ENCODE measurements at regions not wholly inside any gene's neighbourhood (a gene's known extent, or its start where the extent isn't known, plus 50 kb on each side); places are given as distances from the start of the nearest gene placed in this dataset.

GRCh38 chr3:9301091-9301490 lies 51.6 kb upstream of the SRGAP3 start:
- H3K4me3 ChIP-seq (ENCODE audit: control insufficient read depth, low read depth, low read length), result no peak overlapping the region
- TF ChIP-seq CTCF (conservative IDR thresholded peaks at IDR 0.05; ENCODE audit: control insufficient read depth, insufficient read depth, low read depth, low read length), result no peak
- DNase-seq (ENCODE audit: low read depth), result peak; percentile 18

- H3K4me3 ChIP-seq (ENCODE audit: control insufficient read depth, low read depth, low read length), result no peak overlapping the region
- TF ChIP-seq CTCF (conservative IDR thresholded peaks at IDR 0.05; ENCODE audit: control insufficient read depth, insufficient read depth, low read depth, low read length), result no peak
- no peak for DNase-seq (ENCODE audit: low read depth)
Observed at GRCh38 chr3:9301798-9302197, 52.4 kb upstream of the SRGAP3 start.

GRCh38 chr3:9302425-9303181 lies 53.2 kb upstream of the SRGAP3 start:
- H3K4me3 ChIP-seq (ENCODE audit: control insufficient read depth, low read depth, low read length), result no peak overlapping the region
- peak; percentile 83 for TF ChIP-seq CTCF (conservative IDR thresholded peaks at IDR 0.05; ENCODE audit: control insufficient read depth, insufficient read depth, low read depth, low read length)
- DNase-seq (ENCODE audit: low read depth), result peak; percentile 73

- no peak for DNase-seq (ENCODE audit: low read depth)
- no peak for TF ChIP-seq CTCF (conservative IDR thresholded peaks at IDR 0.05; ENCODE audit: control insufficient read depth, insufficient read depth, low read depth, low read length)
- H3K4me3 ChIP-seq (ENCODE audit: control insufficient read depth, low read depth, low read length), result no peak overlapping the region
Observed at GRCh38 chr3:9308298-9308990, 54.4 kb upstream of the THUMPD3 start.

GRCh38 chr3:9310043-9310442 lies 52.8 kb upstream of the THUMPD3 start:
- no peak for TF ChIP-seq CTCF (conservative IDR thresholded peaks at IDR 0.05; ENCODE audit: control insufficient read depth, insufficient read depth, low read depth, low read length)

GRCh38 chr3:9311228-9311627 lies 51.6 kb upstream of the THUMPD3 start:
- DNase-seq (ENCODE audit: low read depth), result no peak
- H3K4me3 ChIP-seq (ENCODE audit: control insufficient read depth, low read depth, low read length), result no peak overlapping the region
- TF ChIP-seq CTCF (conservative IDR thresholded peaks at IDR 0.05; ENCODE audit: control insufficient read depth, insufficient read depth, low read depth, low read length), result no peak

More at GRCh38 chr3:9310043-9310442, 52.8 kb upstream of the THUMPD3 start:
- no peak for DNase-seq (ENCODE audit: low read depth)
- H3K4me3 ChIP-seq (ENCODE audit: control insufficient read depth, low read depth, low read length), result no peak overlapping the region
